Body of pancreas (tissue), 4 donors: ENCODE measurements at regions not wholly inside any gene's neighbourhood (a gene's known extent, or its start where the extent isn't known, plus 50 kb on each side); places are given as distances from the start of the nearest gene placed in this dataset.

Experiments used
- CTCF ChIP-seq, 7 experiments: fragments of 450-650 bp in 4 of 7; fragments of 200-600 bp in 3 of 7; sonication (generic) in 3 of 7; IDR thresholded peaks; one replicate each; pipeline ENCODE4 v1.5.1; 2016 to 2019; ENCODE audit warnings: antibody characterized with exemption in 7 of 7
- POLR2A ChIP-seq, 3 donors: fragments of 450-650 bp; IDR thresholded peaks; one replicate each; pipeline ENCODE4 v1.6.1; 2016; ENCODE audit warnings: antibody characterized with exemption in 3 of 3, mild to moderate bottlenecking in 2 of 3

DNA sequence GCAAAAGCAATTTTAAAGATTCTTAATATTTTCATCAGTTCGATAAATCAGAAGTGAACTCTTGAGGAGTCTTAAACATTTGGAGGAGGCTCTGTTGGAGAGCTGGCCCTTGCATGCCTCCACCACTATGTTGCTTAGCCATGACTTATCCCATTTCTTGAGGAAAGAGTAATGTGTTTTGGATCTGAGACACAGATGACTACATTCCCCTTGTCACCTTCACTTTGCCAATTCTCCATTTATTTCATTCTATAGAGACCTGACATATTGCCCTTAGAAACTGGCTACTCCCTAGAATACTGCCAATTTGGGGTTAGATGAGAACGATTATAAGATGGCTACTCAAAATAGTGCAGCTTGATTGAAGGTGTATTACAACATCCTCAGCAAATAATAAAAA is 157.4 kb upstream of the TMEM260 start:
- TF ChIP-seq CTCF (IDR thresholded peaks at IDR 0.05) (no peak), POLR2A (IDR thresholded peaks at IDR 0.05) (no peak)
